ACC112 (cell line): ENCODE measurements at regions not wholly inside any gene's neighbourhood (a gene's known extent, or its start where the extent isn't known, plus 50 kb on each side); places are given as distances from the start of the nearest gene placed in this dataset.

Source experiments
- H2AFZ ChIP-seq: fragments of 200-600 bp; sonication (generic); one replicate; pipeline ENCODE4 v1.6.0; 2017; ENCODE audit warnings: antibody characterized with exemption, low read length; ENCODE audit not compliant: unreplicated experiment
- H3K27ac ChIP-seq: fragments of 200-600 bp; sonication (generic); 2 replicates; pipeline ENCODE4 v1.5.1; 2014; ENCODE audit warnings: low read depth, mild to moderate bottlenecking, antibody characterized with exemption, low read length, moderate library complexity
- H3K27me3 ChIP-seq: fragments of 200-600 bp; sonication (generic); 2 replicates; pipeline ENCODE4 v1.6.1; 2014; ENCODE audit warnings: mild to moderate bottlenecking, antibody characterized with exemption, low read length, moderate library complexity, mixed read lengths; ENCODE audit not compliant: insufficient read depth
- H3K36me3 ChIP-seq: fragments of 200-600 bp; sonication (generic); 2 replicates; pipeline ENCODE4 v1.6.1; 2016; ENCODE audit warnings: mild to moderate bottlenecking, antibody characterized with exemption, low read length, moderate library complexity, mixed read lengths; ENCODE audit not compliant: insufficient read depth
- H3K4me1 ChIP-seq: fragments of 200-600 bp; sonication (generic); one replicate; pipeline ENCODE4 v1.6.1; 2016; ENCODE audit warnings: low read length, mixed read lengths; ENCODE audit not compliant: insufficient read depth, unreplicated experiment, control insufficient read depth
- H3K4me3 ChIP-seq: fragments of 200-600 bp; sonication (generic); 2 replicates; pipeline ENCODE4 v1.5.1; 2014; ENCODE audit warnings: mild to moderate bottlenecking, low read depth, low read length
- H3K79me2 ChIP-seq: fragments of 200-600 bp; sonication (generic); one replicate; pipeline ENCODE4 v1.6.0; 2016; ENCODE audit warnings: low read length; ENCODE audit not compliant: control insufficient read depth, unreplicated experiment, insufficient read depth

GRCh38 chrX:36642052-36642451, 366.1 kb upstream of the FAM47C start:
- H3K36me3 ChIP-seq: no peaks in the 10 kb centered on the region
- H3K4me1 ChIP-seq: no peaks in the 10 kb centered on the region
- H2AFZ ChIP-seq: no peak overlapping the region
- no peaks in the 10 kb centered on the region for H3K27me3 ChIP-seq
- no peaks in the 10 kb centered on the region for H3K79me2 ChIP-seq
- no peak overlapping the region for H3K27ac ChIP-seq
- H3K4me3 ChIP-seq: no peak overlapping the region

- Histone ChIP-seq H3K27ac (no peak overlapping the region), H3K4me1 (no peaks in the 10 kb centered on the region), H2AFZ (no peak overlapping the region), H3K79me2 (no peaks in the 10 kb centered on the region), H3K27me3 (no peaks in the 10 kb centered on the region), H3K4me3 (no peak overlapping the region), H3K36me3 (no peaks in the 10 kb centered on the region)
These were observed 357.5 kb upstream of the FAM47C start for GRCh38 chrX:36650622-36651021.

- Histone ChIP-seq H3K4me3 (no peak overlapping the region), H3K79me2 (no peaks in the 10 kb centered on the region), H3K27me3 (no peaks in the 10 kb centered on the region), H3K4me1 (no peaks in the 10 kb centered on the region), H2AFZ (no peak overlapping the region), H3K27ac (no peak overlapping the region), H3K36me3 (no peaks in the 10 kb centered on the region)
These were observed 324.7 kb upstream of the FAM47C start for GRCh38 chrX:36683507-36683906.

- Histone ChIP-seq H3K27ac (no peak overlapping the region), H3K36me3 (no peaks in the 10 kb centered on the region)
These were observed 324.1 kb upstream of the FAM47C start for GRCh38 chrX:36684053-36684452.

GRCh38 chrX:36721990-36722389, 286.2 kb upstream of the FAM47C start:
- H2AFZ ChIP-seq: no peak overlapping the region
- no peaks in the 10 kb centered on the region for H3K36me3 ChIP-seq
- H3K79me2 ChIP-seq: no peaks in the 10 kb centered on the region
- H3K27ac ChIP-seq: no peak overlapping the region
- no peak overlapping the region for H3K4me3 ChIP-seq
- no peaks in the 10 kb centered on the region for H3K27me3 ChIP-seq
- H3K4me1 ChIP-seq: no peaks in the 10 kb centered on the region

More at GRCh38 chrX:36684053-36684452, 324.1 kb upstream of the FAM47C start:
- Histone ChIP-seq H3K79me2 (no peaks in the 10 kb centered on the region), H3K4me3 (no peak overlapping the region), H3K4me1 (no peaks in the 10 kb centered on the region), H2AFZ (no peak overlapping the region), H3K27me3 (no peaks in the 10 kb centered on the region)

- Histone ChIP-seq H3K27ac (no peak overlapping the region), H3K27me3 (no peaks in the 10 kb centered on the region), H3K79me2 (no peaks in the 10 kb centered on the region), H3K36me3 (no peaks in the 10 kb centered on the region), H3K4me1 (no peaks in the 10 kb centered on the region), H3K4me3 (no peak overlapping the region), H2AFZ (no peak overlapping the region)
These were observed 254.6 kb upstream of the FAM47C start for GRCh38 chrX:36753602-36754001.

- Histone ChIP-seq H3K36me3 (no peaks in the 10 kb centered on the region), H3K4me3 (no peak overlapping the region), H3K27ac (no peak overlapping the region), H3K79me2 (no peaks in the 10 kb centered on the region), H2AFZ (no peak overlapping the region), H3K4me1 (no peaks in the 10 kb centered on the region), H3K27me3 (no peaks in the 10 kb centered on the region)
These were observed 220.4 kb upstream of the FAM47C start for GRCh38 chrX:36787752-36788151.

- Histone ChIP-seq H3K4me1 (no peaks in the 10 kb centered on the region), H2AFZ (no peak overlapping the region), H3K27me3 (no peaks in the 10 kb centered on the region), H3K27ac (no peak overlapping the region), H3K4me3 (no peak overlapping the region), H3K36me3 (no peaks in the 10 kb centered on the region), H3K79me2 (no peaks in the 10 kb centered on the region)
These were observed 205.0 kb upstream of the FAM47C start for GRCh38 chrX:36803151-36803550.

GRCh38 chrX:36804066-36804465, 204.1 kb upstream of the FAM47C start:
- no peak overlapping the region for H3K27ac ChIP-seq
- H3K27me3 ChIP-seq: no peaks in the 10 kb centered on the region
- H2AFZ ChIP-seq: no peak overlapping the region
- no peaks in the 10 kb centered on the region for H3K79me2 ChIP-seq
- H3K4me3 ChIP-seq: no peak overlapping the region
- no peaks in the 10 kb centered on the region for H3K4me1 ChIP-seq
- no peaks in the 10 kb centered on the region for H3K36me3 ChIP-seq

GRCh38 chrX:36844857-36845256, 163.3 kb upstream of the FAM47C start:
- Histone ChIP-seq H3K4me1 (no peaks in the 10 kb centered on the region), H3K36me3 (no peaks in the 10 kb centered on the region), H3K79me2 (no peaks in the 10 kb centered on the region), H2AFZ (no peak overlapping the region), H3K27ac (no peak overlapping the region), H3K27me3 (no peaks in the 10 kb centered on the region), H3K4me3 (no peak overlapping the region)

GRCh38 chrX:36847496-36847895, 160.7 kb upstream of the FAM47C start:
- no peaks in the 10 kb centered on the region for H3K27me3 ChIP-seq
- H2AFZ ChIP-seq: no peak overlapping the region
- H3K27ac ChIP-seq: no peak overlapping the region
- H3K36me3 ChIP-seq: no peaks in the 10 kb centered on the region
- no peaks in the 10 kb centered on the region for H3K79me2 ChIP-seq
- H3K4me1 ChIP-seq: no peaks in the 10 kb centered on the region
- no peak overlapping the region for H3K4me3 ChIP-seq
